ENCODE measurements at regions not wholly inside any gene's neighbourhood (a gene's known extent, or its start where the extent isn't known, plus 50 kb on each side); places are given as distances from the start of the nearest gene placed in this dataset.

DNA sequence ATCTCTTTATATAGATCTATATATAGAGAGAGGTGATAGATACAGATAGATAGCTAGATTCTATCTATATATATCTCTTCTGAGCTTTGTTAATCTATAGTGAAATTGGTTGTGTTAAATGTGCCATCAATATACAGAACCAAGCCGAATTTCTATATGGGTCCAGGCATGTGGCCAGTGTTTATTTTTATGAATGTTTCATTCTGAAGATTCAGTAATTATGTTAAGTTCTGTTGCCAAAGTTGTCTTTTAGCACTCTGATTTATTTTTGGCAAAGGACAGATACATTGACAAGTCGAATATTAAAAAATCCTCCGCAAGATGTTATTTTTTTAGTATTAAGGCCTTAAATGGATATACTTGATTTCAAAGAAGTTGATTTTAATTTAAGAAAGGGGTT is 190.4 kb upstream of the HTR2A start:
- DNase-seq (no peak), ATAC-seq (no peak)
- H3K4me3 Mint-ChIP-seq = no peak overlapping the region
- no peaks in the 10 kb centered on the region for H3K36me3 Mint-ChIP-seq
- TF ChIP-seq, protein P1, sequence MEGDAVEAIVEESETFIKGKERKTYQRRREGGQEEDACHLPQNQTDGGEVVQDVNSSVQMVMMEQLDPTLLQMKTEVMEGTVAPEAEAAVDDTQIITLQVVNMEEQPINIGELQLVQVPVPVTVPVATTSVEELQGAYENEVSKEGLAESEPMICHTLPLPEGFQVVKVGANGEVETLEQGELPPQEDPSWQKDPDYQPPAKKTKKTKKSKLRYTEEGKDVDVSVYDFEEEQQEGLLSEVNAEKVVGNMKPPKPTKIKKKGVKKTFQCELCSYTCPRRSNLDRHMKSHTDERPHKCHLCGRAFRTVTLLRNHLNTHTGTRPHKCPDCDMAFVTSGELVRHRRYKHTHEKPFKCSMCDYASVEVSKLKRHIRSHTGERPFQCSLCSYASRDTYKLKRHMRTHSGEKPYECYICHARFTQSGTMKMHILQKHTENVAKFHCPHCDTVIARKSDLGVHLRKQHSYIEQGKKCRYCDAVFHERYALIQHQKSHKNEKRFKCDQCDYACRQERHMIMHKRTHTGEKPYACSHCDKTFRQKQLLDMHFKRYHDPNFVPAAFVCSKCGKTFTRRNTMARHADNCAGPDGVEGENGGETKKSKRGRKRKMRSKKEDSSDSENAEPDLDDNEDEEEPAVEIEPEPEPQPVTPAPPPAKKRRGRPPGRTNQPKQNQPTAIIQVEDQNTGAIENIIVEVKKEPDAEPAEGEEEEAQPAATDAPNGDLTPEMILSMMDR (IDR thresholded peaks at IDR 0.05) = no peak
- no peaks in the 10 kb centered on the region for H3K9me3 Mint-ChIP-seq
- no peaks in the 10 kb centered on the region for H3K4me1 ChIP-seq (ENCODE audit: control insufficient read depth, insufficient read depth, low read length)
- no peaks in the 10 kb centered on the region for H3K27me3 Mint-ChIP-seq (ENCODE audit: low read depth in 2 of 2)
- H3K27ac Mint-ChIP-seq = no peak overlapping the region
- no peaks in the 10 kb centered on the region for H3K27me3 ChIP-seq (ENCODE audit: control insufficient read depth, insufficient read depth, low read length)
- 94% methylated on average over 3 of the region's 3 CpGs for WGBS (ENCODE audit: insufficient coverage)
- intact Hi-C loops (cut with micrococcal nuclease) = no loop called here
- no peaks in the 10 kb centered on the region for H3K9me3 ChIP-seq (ENCODE audit: control insufficient read depth, insufficient read depth, low read length)
- no peaks in the 10 kb centered on the region for H3K4me1 Mint-ChIP-seq
- no peak overlapping the region for H3K4me3 ChIP-seq (ENCODE audit: low read length)
- H3K36me3 ChIP-seq (ENCODE audit: control insufficient read depth, insufficient read depth, low read length) = no peaks in the 10 kb centered on the region
- H3K27ac ChIP-seq (ENCODE audit: low read length) = no peak overlapping the region

DNA sequence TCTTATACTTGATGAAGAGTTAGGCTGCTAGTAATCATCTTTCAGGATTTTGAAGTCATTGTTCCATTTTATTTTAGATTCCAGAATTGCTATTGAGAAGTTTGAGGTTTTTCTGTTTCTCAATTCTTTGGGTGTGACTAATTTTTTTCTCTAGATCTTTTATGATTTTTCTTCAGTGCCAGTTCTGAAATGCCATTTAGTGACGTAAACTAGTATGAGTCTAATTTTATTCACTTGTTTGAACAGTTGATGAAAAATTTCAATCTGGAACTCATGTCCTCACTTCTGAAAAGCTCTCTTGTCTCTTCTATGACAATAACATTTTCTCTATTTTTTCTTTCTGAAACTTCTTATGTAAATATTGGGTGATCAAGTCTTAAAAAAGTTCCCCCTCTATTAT is 188.5 kb upstream of the HTR2A start:
- Mint-ChIP-seq H3K27me3 (ENCODE audit: low read depth in 2 of 2) (no peaks in the 10 kb centered on the region), H3K27ac (no peak overlapping the region), H3K9me3 (no peaks in the 10 kb centered on the region), H3K4me3 (no peak overlapping the region), H3K4me1 (no peaks in the 10 kb centered on the region), H3K36me3 (no peaks in the 10 kb centered on the region)
- no peaks in the 10 kb centered on the region for H3K4me1 ChIP-seq (ENCODE audit: control insufficient read depth, insufficient read depth, low read length)
- no peaks in the 10 kb centered on the region for H3K36me3 ChIP-seq (ENCODE audit: control insufficient read depth, insufficient read depth, low read length)
- no peak overlapping the region for H3K27ac ChIP-seq (ENCODE audit: low read length)
- no peak for DNase-seq
- no peak overlapping the region for H3K4me3 ChIP-seq (ENCODE audit: low read length)
- intact Hi-C loops (cut with micrococcal nuclease) = no loop called here
- H3K27me3 ChIP-seq (ENCODE audit: control insufficient read depth, insufficient read depth, low read length) = no peaks in the 10 kb centered on the region
- TF ChIP-seq, protein P1 (IDR thresholded peaks at IDR 0.05) = no peak
- WGBS (ENCODE audit: insufficient coverage) = no CpG with 5 or more reads among the region's 1 CpG
- ATAC-seq = no peak
- no peaks in the 10 kb centered on the region for H3K9me3 ChIP-seq (ENCODE audit: control insufficient read depth, insufficient read depth, low read length)

DNA sequence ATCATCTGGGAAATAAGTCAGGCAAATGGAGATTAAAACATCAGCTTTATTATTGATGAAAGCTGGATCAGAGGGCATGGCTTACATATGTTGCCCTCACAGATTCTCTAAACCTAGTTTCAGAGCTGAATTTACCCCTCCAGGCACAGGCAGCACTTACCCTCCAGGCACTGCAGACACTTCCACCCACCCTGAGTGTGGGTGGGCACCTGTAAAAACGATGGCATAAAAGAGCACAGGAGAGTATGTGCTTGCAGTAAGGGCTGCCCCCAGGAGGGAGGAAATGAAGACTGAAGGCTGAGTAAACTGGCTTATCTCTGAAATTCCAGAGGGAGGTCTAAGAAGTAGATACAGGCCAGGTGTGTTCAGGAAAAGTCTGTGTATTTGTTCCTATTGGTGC is 185.0 kb upstream of the HTR2A start:
- no peak for ATAC-seq
- Histone ChIP-seq H3K27ac (ENCODE audit: low read length) (no peak overlapping the region), H3K4me1 (ENCODE audit: control insufficient read depth, insufficient read depth, low read length) (no peaks in the 10 kb centered on the region), H3K27me3 (ENCODE audit: control insufficient read depth, insufficient read depth, low read length) (no peaks in the 10 kb centered on the region), H3K36me3 (ENCODE audit: control insufficient read depth, insufficient read depth, low read length) (no peaks in the 10 kb centered on the region), H3K4me3 (ENCODE audit: low read length) (no peak overlapping the region), H3K9me3 (ENCODE audit: control insufficient read depth, insufficient read depth, low read length) (no peaks in the 10 kb centered on the region)
- H3K4me1 Mint-ChIP-seq = no peaks in the 10 kb centered on the region
- WGBS (ENCODE audit: insufficient coverage) = 31% methylated on average over 1 of the region's 1 CpG
- H3K27ac Mint-ChIP-seq = no peak overlapping the region
- H3K9me3 Mint-ChIP-seq = peaks cover 0 to 5% of the 10 kb centered on the region in 2 donors
- H3K27me3 Mint-ChIP-seq (ENCODE audit: low read depth in 2 of 2) = no peaks in the 10 kb centered on the region
- intact Hi-C loops (cut with micrococcal nuclease) = no loop called here
- DNase-seq = no peak
- TF ChIP-seq, protein P1 (IDR thresholded peaks at IDR 0.05) = no peak
- H3K4me3 Mint-ChIP-seq = no peak overlapping the region
- no peaks in the 10 kb centered on the region for H3K36me3 Mint-ChIP-seq

DNA sequence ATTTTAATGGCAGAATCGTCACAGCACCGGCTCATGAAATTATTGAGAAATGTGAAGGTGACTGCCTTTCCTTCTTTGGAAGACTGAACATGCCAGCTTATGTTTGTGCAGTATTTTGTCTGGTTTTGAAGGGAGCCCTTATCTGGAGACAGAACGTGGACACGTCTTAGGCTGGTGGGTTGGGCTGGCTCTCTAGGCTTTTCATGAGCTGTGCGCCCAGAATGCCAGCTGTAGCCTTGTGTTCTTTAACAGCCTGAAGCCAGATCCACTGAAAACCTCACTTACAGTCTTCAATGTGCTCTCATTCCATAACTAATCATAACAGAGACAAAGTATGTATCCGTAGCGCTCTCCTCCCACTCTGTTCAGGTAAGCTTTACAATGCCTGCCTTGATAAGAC is 184.4 kb upstream of the HTR2A start:
- no peaks in the 10 kb centered on the region for H3K9me3 ChIP-seq (ENCODE audit: control insufficient read depth, insufficient read depth, low read length)
- H3K36me3 ChIP-seq (ENCODE audit: control insufficient read depth, insufficient read depth, low read length) = no peaks in the 10 kb centered on the region
- intact Hi-C loops (cut with micrococcal nuclease) = no loop called here
- peaks cover 0 to 5% of the 10 kb centered on the region in 2 donors for H3K9me3 Mint-ChIP-seq
- no peaks in the 10 kb centered on the region for H3K27me3 Mint-ChIP-seq (ENCODE audit: low read depth in 2 of 2)
- no peaks in the 10 kb centered on the region for H3K27me3 ChIP-seq (ENCODE audit: control insufficient read depth, insufficient read depth, low read length)
- H3K27ac ChIP-seq (ENCODE audit: low read length) = no peak overlapping the region
- H3K27ac Mint-ChIP-seq = no peak overlapping the region
- no peaks in the 10 kb centered on the region for H3K4me1 ChIP-seq (ENCODE audit: control insufficient read depth, insufficient read depth, low read length)
- H3K4me3 Mint-ChIP-seq = no peak overlapping the region
- TF ChIP-seq, protein P1 (IDR thresholded peaks at IDR 0.05) = no peak
- no peaks in the 10 kb centered on the region for H3K36me3 Mint-ChIP-seq
- 76% methylated on average over 7 of the region's 7 CpGs for WGBS (ENCODE audit: insufficient coverage)
- H3K4me1 Mint-ChIP-seq = no peaks in the 10 kb centered on the region
- DNase-seq (no peak), ATAC-seq (no peak)
- no peak overlapping the region for H3K4me3 ChIP-seq (ENCODE audit: low read length)
